GM23338 (cell line): ENCODE measurements at regions not wholly inside any gene's neighbourhood (a gene's known extent, or its start where the extent isn't known, plus 50 kb on each side); places are given as distances from the start of the nearest gene placed in this dataset.

Experiments used
- ATAC-seq: fragments of 200-7000 bp; cut with Tn5 transposase; 3 replicates; pipeline ENCODE4 v1.9.1; 2020
- DNase-seq: peaks from one replicate; pipeline ENCODE4 v3.0.0-alpha.2; 2015; ENCODE audit warnings: low spot score
- H2AFZ ChIP-seq: fragments of 200-600 bp; sonication (generic); 2 replicates; pipeline ENCODE4 v1.8.0; 2016; ENCODE audit warnings: antibody characterized with exemption, mild to moderate bottlenecking, moderate library complexity
- H3F3A ChIP-seq: fragments of 200-600 bp; sonication (generic); replicated peaks from 2 replicates; pipeline ENCODE4 v1.8.0; 2017; ENCODE audit warnings: antibody characterized with exemption, mixed run types, low read depth
- H3K27ac ChIP-seq: fragments of 200-600 bp; sonication (generic); 2 replicates; pipeline ENCODE4 v1.6.1; 2016; ENCODE audit warnings: low read depth
- H3K27me3 ChIP-seq: fragments of 200-600 bp; sonication (generic); 2 replicates; pipeline ENCODE4 v1.8.0; 2016; ENCODE audit warnings: mild to moderate bottlenecking, mixed run types, moderate library complexity; ENCODE audit not compliant: insufficient read depth
- H3K36me3 ChIP-seq: fragments of 200-600 bp; sonication (generic); 2 replicates; pipeline ENCODE4 v1.8.0; 2016; ENCODE audit warnings: mild to moderate bottlenecking; ENCODE audit not compliant: insufficient read depth
- H3K4me1 ChIP-seq: fragments of 200-600 bp; sonication (generic); 2 replicates; pipeline ENCODE4 v1.8.0; 2016; ENCODE audit warnings: mild to moderate bottlenecking, moderate library complexity; ENCODE audit not compliant: insufficient read depth
- H3K4me2 ChIP-seq: fragments of 200-600 bp; sonication (generic); 2 replicates; pipeline ENCODE4 v1.7.1; 2017; ENCODE audit warnings: mixed run types
- H3K4me3 ChIP-seq: fragments of 200-600 bp; sonication (generic); 2 replicates; pipeline ENCODE4 v1.6.1; 2016; ENCODE audit warnings: mixed run types
- H3K79me2 ChIP-seq: fragments of 200-600 bp; sonication (generic); replicated peaks from 2 replicates; pipeline ENCODE4 v1.8.0; 2017; ENCODE audit warnings: mild to moderate bottlenecking; ENCODE audit not compliant: insufficient read depth
- H3K9me2 ChIP-seq: fragments of 200-600 bp; sonication (generic); 2 replicates; pipeline ENCODE4 v1.8.0; 2017; ENCODE audit not compliant: insufficient read depth
- H4K20me1 ChIP-seq: fragments of 200-600 bp; sonication (generic); replicated peaks from 2 replicates; pipeline ENCODE4 v1.8.0; 2017; ENCODE audit warnings: mild to moderate bottlenecking; ENCODE audit not compliant: insufficient read depth
- H3K27ac Mint-ChIP-seq: 2 replicates; pipeline ENCODE4 v1.8.0; 2020; ENCODE audit warnings: inconsistent platforms, mild to moderate bottlenecking, moderate library complexity, mixed read lengths
- H3K27me3 Mint-ChIP-seq: 3 replicates; pipeline ENCODE4 v1.8.0; 2022; ENCODE audit warnings: low read depth, mild to moderate bottlenecking, moderate library complexity, mixed read lengths, inconsistent platforms; ENCODE audit not compliant: insufficient read depth, poor library complexity
- H3K36me3 Mint-ChIP-seq: 3 replicates; pipeline ENCODE4 v1.8.0; 2021; ENCODE audit warnings: low read depth, mild to moderate bottlenecking, inconsistent platforms, moderate library complexity, mixed read lengths
- H3K4me1 Mint-ChIP-seq: 3 replicates; pipeline ENCODE4 v1.8.0; 2020; ENCODE audit warnings: mild to moderate bottlenecking, inconsistent platforms, mixed read lengths
- H3K4me3 Mint-ChIP-seq: 3 replicates; pipeline ENCODE4 v1.8.0; 2021; ENCODE audit warnings: moderate library complexity, mild to moderate bottlenecking, inconsistent platforms, mixed read lengths
- H3K9me3 Mint-ChIP-seq: 3 replicates; pipeline ENCODE4 v1.8.0; 2020; ENCODE audit warnings: moderate library complexity, mild to moderate bottlenecking, inconsistent platforms, mixed read lengths
- JUNB ChIP-seq: IDR thresholded peaks from one replicate; pipeline ENCODE4 v1.6.1; 2016; ENCODE audit warnings: antibody characterized with exemption; ENCODE audit not compliant: unreplicated experiment
- STAT1 ChIP-seq: IDR thresholded peaks from one replicate; pipeline ENCODE4 v1.6.1; 2016; ENCODE audit warnings: antibody characterized with exemption; ENCODE audit not compliant: unreplicated experiment
- ZNF114 ChIP-seq: fragments of 250-450 bp; sonication (Bioruptor Pico); IDR thresholded peaks from 2 replicates; pipeline ENCODE4 v1.5.0; 2020; ENCODE audit warnings: mild to moderate bottlenecking, moderate library complexity
- ZNF331 ChIP-seq: fragments of 250-450 bp; sonication (Bioruptor Pico); IDR thresholded peaks from 2 replicates; pipeline ENCODE4 v1.5.0; 2020; ENCODE audit warnings: low read depth, mild to moderate bottlenecking, moderate library complexity
- TF ChIP-seq, protein P1 (sequence below): IDR thresholded peaks from one replicate; pipeline ENCODE4 v1.6.1; 2018; ENCODE audit warnings: antibody characterized with exemption; ENCODE audit not compliant: unreplicated experiment
- TF ChIP-seq, protein P2 (sequence below): fragments of 250-450 bp; sonication (Bioruptor Pico); IDR thresholded peaks from 2 replicates; pipeline ENCODE4 v1.5.0; 2020; ENCODE audit warnings: mild to moderate bottlenecking, moderate library complexity
- TF ChIP-seq, protein P3 (sequence below), 2 experiments: fragments of 200-600 bp in 1 of 2; sonication (generic) in 1 of 2; conservative IDR thresholded peaks; 2 replicates each; pipeline versions ENCODE4 v1.5.1 to v1.6.1; 2016 to 2017; ENCODE audit warnings: antibody characterized with exemption in 2 of 2, low read depth in 2 of 2, mild to moderate bottlenecking in 2 of 2, moderate library complexity in 1 of 2

DNA sequence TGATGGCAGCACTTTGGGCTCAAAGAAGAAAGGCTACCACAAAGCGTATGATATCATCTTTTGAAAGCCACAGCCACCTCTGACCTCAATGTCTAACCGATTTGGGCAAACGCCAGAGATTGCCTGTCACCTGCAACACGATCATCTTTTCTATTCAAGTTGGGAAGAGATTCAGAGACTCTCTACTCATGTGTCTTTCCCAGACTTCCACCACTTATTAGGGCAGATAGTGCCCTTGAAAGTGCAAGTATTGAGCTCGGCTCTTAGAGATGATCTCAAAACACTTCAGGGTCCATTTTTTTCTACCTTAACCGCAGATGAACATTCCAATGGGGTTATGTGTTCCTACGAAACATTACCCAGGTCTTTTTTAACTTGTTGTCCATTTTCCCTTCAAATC lies 213.7 kb downstream of the DRD1 start:
- H4K20me1 ChIP-seq = no peaks in the 10 kb centered on the region
- TF ChIP-seq, protein P1, sequence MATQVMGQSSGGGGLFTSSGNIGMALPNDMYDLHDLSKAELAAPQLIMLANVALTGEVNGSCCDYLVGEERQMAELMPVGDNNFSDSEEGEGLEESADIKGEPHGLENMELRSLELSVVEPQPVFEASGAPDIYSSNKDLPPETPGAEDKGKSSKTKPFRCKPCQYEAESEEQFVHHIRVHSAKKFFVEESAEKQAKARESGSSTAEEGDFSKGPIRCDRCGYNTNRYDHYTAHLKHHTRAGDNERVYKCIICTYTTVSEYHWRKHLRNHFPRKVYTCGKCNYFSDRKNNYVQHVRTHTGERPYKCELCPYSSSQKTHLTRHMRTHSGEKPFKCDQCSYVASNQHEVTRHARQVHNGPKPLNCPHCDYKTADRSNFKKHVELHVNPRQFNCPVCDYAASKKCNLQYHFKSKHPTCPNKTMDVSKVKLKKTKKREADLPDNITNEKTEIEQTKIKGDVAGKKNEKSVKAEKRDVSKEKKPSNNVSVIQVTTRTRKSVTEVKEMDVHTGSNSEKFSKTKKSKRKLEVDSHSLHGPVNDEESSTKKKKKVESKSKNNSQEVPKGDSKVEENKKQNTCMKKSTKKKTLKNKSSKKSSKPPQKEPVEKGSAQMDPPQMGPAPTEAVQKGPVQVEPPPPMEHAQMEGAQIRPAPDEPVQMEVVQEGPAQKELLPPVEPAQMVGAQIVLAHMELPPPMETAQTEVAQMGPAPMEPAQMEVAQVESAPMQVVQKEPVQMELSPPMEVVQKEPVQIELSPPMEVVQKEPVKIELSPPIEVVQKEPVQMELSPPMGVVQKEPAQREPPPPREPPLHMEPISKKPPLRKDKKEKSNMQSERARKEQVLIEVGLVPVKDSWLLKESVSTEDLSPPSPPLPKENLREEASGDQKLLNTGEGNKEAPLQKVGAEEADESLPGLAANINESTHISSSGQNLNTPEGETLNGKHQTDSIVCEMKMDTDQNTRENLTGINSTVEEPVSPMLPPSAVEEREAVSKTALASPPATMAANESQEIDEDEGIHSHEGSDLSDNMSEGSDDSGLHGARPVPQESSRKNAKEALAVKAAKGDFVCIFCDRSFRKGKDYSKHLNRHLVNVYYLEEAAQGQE = no peak
- no peaks in the 10 kb centered on the region for H3K27me3 ChIP-seq
- Mint-ChIP-seq H3K9me3 (no peaks in the 10 kb centered on the region), H3K27me3 (peaks cover 3% of the 10 kb centered on the region), H3K27ac (no peak overlapping the region), H3K4me3 (no peak overlapping the region), H3K36me3 (no peaks in the 10 kb centered on the region), H3K4me1 (no peaks in the 10 kb centered on the region)
- no peak overlapping the region for H3K4me3 ChIP-seq
- no peaks in the 10 kb centered on the region for H3K79me2 ChIP-seq
- H3K9me2 ChIP-seq = peaks cover 22% of the 10 kb centered on the region
- no peak for DNase-seq
- no peak overlapping the region for H3K4me2 ChIP-seq
- no peaks in the 10 kb centered on the region for H3K36me3 ChIP-seq
- H2AFZ ChIP-seq = no peak overlapping the region
- no peaks in the 10 kb centered on the region for H3F3A ChIP-seq
- H3K27ac ChIP-seq = no peak overlapping the region
- H3K4me1 ChIP-seq = no peaks in the 10 kb centered on the region
- no peak for ATAC-seq

DNA sequence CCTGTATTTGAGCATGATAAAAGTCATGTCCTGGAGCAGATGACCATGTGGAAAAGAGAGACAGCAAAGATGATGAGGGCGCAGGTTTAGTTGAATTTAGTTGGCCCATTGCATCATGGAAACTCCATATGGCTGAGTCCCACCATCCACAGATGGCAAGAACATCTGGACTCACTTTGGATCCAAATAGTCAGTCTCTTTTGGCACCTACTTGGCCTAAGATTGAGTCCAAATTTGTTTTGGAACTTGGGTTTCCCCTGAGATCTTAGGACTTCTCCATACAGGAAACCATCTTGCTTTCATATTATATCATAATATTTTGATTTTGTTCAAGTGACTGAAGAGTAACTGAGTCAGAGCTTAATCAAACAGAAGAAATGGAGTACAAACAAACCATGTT lies 217.5 kb downstream of the DRD1 start:
- Mint-ChIP-seq H3K27ac (no peak overlapping the region), H3K36me3 (no peaks in the 10 kb centered on the region), H3K27me3 (no peaks in the 10 kb centered on the region), H3K9me3 (no peaks in the 10 kb centered on the region), H3K4me1 (peaks cover 4% of the 10 kb centered on the region; the same call in 2 of the 3 replicates), H3K4me3 (no peak overlapping the region)
- ATAC-seq = no peak
- Histone ChIP-seq H3K4me3 (no peak overlapping the region), H3K27ac (no peak overlapping the region), H3K4me2 (no peak overlapping the region), H2AFZ (no peak overlapping the region), H3K9me2 (peaks cover 22% of the 10 kb centered on the region), H3F3A (no peaks in the 10 kb centered on the region), H3K79me2 (no peaks in the 10 kb centered on the region), H3K4me1 (no peaks in the 10 kb centered on the region), H3K27me3 (no peaks in the 10 kb centered on the region), H4K20me1 (no peaks in the 10 kb centered on the region; the same call in 1 of the 2 replicates), H3K36me3 (no peaks in the 10 kb centered on the region)
- DNase-seq = no peak
- no peak for TF ChIP-seq STAT1
- TF ChIP-seq, protein P2, sequence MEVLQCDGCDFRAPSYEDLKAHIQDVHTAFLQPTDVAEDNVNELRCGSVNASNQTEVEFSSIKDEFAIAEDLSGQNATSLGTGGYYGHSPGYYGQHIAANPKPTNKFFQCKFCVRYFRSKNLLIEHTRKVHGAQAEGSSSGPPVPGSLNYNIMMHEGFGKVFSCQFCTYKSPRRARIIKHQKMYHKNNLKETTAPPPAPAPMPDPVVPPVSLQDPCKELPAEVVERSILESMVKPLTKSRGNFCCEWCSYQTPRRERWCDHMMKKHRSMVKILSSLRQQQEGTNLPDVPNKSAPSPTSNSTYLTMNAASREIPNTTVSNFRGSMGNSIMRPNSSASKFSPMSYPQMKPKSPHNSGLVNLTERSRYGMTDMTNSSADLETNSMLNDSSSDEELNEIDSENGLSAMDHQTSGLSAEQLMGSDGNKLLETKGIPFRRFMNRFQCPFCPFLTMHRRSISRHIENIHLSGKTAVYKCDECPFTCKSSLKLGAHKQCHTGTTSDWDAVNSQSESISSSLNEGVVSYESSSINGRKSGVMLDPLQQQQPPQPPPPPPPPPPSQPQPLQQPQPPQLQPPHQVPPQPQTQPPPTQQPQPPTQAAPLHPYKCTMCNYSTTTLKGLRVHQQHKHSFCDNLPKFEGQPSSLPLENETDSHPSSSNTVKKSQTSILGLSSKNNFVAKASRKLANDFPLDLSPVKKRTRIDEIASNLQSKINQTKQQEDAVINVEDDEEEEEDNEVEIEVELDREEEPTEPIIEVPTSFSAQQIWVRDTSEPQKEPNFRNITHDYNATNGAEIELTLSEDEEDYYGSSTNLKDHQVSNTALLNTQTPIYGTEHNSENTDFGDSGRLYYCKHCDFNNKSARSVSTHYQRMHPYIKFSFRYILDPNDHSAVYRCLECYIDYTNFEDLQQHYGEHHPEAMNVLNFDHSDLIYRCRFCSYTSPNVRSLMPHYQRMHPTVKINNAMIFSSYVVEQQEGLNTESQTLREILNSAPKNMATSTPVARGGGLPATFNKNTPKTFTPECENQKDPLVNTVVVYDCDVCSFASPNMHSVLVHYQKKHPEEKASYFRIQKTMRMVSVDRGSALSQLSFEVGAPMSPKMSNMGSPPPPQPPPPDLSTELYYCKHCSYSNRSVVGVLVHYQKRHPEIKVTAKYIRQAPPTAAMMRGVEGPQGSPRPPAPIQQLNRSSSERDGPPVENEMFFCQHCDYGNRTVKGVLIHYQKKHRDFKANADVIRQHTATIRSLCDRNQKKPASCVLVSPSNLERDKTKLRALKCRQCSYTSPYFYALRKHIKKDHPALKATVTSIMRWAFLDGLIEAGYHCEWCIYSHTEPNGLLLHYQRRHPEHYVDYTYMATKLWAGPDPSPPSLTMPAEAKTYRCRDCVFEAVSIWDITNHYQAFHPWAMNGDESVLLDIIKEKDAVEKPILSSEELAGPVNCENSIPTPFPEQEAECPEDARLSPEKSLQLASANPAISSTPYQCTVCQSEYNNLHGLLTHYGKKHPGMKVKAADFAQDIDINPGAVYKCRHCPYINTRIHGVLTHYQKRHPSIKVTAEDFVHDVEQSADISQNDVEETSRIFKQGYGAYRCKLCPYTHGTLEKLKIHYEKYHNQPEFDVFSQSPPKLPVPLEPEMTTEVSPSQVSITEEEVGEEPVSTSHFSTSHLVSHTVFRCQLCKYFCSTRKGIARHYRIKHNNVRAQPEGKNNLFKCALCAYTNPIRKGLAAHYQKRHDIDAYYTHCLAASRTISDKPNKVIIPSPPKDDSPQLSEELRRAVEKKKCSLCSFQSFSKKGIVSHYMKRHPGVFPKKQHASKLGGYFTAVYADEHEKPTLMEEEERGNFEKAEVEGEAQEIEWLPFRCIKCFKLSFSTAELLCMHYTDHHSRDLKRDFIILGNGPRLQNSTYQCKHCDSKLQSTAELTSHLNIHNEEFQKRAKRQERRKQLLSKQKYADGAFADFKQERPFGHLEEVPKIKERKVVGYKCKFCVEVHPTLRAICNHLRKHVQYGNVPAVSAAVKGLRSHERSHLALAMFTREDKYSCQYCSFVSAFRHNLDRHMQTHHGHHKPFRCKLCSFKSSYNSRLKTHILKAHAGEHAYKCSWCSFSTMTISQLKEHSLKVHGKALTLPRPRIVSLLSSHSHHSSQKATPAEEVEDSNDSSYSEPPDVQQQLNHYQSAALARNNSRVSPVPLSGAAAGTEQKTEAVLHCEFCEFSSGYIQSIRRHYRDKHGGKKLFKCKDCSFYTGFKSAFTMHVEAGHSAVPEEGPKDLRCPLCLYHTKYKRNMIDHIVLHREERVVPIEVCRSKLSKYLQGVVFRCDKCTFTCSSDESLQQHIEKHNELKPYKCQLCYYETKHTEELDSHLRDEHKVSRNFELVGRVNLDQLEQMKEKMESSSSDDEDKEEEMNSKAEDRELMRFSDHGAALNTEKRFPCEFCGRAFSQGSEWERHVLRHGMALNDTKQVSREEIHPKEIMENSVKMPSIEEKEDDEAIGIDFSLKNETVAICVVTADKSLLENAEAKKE = no peak
- TF ChIP-seq ZNF331 (CRISPR knock-in tag) = no peak
- no peak for TF ChIP-seq ZNF114 (CRISPR knock-in tag)
- TF ChIP-seq JUNB = no peak
- TF ChIP-seq, protein P3, sequence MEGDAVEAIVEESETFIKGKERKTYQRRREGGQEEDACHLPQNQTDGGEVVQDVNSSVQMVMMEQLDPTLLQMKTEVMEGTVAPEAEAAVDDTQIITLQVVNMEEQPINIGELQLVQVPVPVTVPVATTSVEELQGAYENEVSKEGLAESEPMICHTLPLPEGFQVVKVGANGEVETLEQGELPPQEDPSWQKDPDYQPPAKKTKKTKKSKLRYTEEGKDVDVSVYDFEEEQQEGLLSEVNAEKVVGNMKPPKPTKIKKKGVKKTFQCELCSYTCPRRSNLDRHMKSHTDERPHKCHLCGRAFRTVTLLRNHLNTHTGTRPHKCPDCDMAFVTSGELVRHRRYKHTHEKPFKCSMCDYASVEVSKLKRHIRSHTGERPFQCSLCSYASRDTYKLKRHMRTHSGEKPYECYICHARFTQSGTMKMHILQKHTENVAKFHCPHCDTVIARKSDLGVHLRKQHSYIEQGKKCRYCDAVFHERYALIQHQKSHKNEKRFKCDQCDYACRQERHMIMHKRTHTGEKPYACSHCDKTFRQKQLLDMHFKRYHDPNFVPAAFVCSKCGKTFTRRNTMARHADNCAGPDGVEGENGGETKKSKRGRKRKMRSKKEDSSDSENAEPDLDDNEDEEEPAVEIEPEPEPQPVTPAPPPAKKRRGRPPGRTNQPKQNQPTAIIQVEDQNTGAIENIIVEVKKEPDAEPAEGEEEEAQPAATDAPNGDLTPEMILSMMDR (conservative IDR thresholded peaks at IDR 0.05; ENCODE audit: low read depth in 2 of 2) = no peak
- TF ChIP-seq, protein P1 = no peak
